Activated naive CD8-positive, alpha-beta T cell treated with anti-CD3 and anti-CD28 coated beads for 36 hours (primary cell): ENCODE measurements at regions not wholly inside any gene's neighbourhood (a gene's known extent, or its start where the extent isn't known, plus 50 kb on each side); places are given as distances from the start of the nearest gene placed in this dataset.

Source experiments
- DNase-seq: peaks from one replicate; pipeline ENCODE4 v3.0.0; 2021
- H3K27ac Mint-ChIP-seq: one replicate; pipeline ENCODE4 v1.8.0; 2022; ENCODE audit warnings: mild to moderate bottlenecking, moderate library complexity, mixed read lengths
- H3K27me3 Mint-ChIP-seq: one replicate; pipeline ENCODE4 v1.8.0; 2022; ENCODE audit warnings: mild to moderate bottlenecking, mixed read lengths
- H3K36me3 Mint-ChIP-seq: one replicate; pipeline ENCODE4 v1.8.0; 2021; ENCODE audit warnings: mild to moderate bottlenecking, mixed read lengths
- H3K4me1 Mint-ChIP-seq: one replicate; pipeline ENCODE4 v1.8.0; 2021; ENCODE audit warnings: mixed read lengths
- H3K4me3 Mint-ChIP-seq: one replicate; pipeline ENCODE4 v1.8.0; 2022; ENCODE audit warnings: mild to moderate bottlenecking, moderate library complexity, mixed read lengths
- H3K9me3 Mint-ChIP-seq: one replicate; pipeline ENCODE4 v1.8.0; 2022; ENCODE audit warnings: mixed read lengths

GRCh38 chrX:110851780-110852179 lies 56.2 kb upstream of the CHRDL1 start:
- no peak for DNase-seq
- Mint-ChIP-seq H3K36me3 (no peaks in the 10 kb centered on the region), H3K27me3 (no peaks in the 10 kb centered on the region), H3K27ac (no peak overlapping the region), H3K4me3 (no peak overlapping the region), H3K9me3 (no peaks in the 10 kb centered on the region), H3K4me1 (peaks cover 2% of the 10 kb centered on the region)

- Mint-ChIP-seq H3K36me3 (no peaks in the 10 kb centered on the region), H3K9me3 (no peaks in the 10 kb centered on the region), H3K27ac (no peak overlapping the region), H3K27me3 (no peaks in the 10 kb centered on the region), H3K4me1 (peaks cover 2% of the 10 kb centered on the region), H3K4me3 (no peak overlapping the region)
- no peak for DNase-seq
Measured at GRCh38 chrX:110847334-110847733, 51.7 kb upstream of the CHRDL1 start.

GRCh38 chrX:110846071-110846470 lies 50.5 kb upstream of the CHRDL1 start:
- H3K4me3 Mint-ChIP-seq = no peak overlapping the region
- DNase-seq = no peak
- H3K27ac Mint-ChIP-seq = no peak overlapping the region
- no peaks in the 10 kb centered on the region for H3K9me3 Mint-ChIP-seq
- peaks cover 2% of the 10 kb centered on the region for H3K4me1 Mint-ChIP-seq
- no peaks in the 10 kb centered on the region for H3K27me3 Mint-ChIP-seq
- H3K36me3 Mint-ChIP-seq = no peaks in the 10 kb centered on the region
